SIG-M5 treated with dmso at 0.1 percent for 504 hours (cell line): ENCODE measurements at regions not wholly inside any gene's neighbourhood (a gene's known extent, or its start where the extent isn't known, plus 50 kb on each side); places are given as distances from the start of the nearest gene placed in this dataset.
A peak's percentile ranks its signal among the peaks of the same experiment; 100 is the strongest.

Experiments
- DNase-seq: peaks from one replicate; lab custom pipeline; 2025; ENCODE audit not compliant: unreplicated experiment; lab: John Stamatoyannopoulos, UW

DNA sequence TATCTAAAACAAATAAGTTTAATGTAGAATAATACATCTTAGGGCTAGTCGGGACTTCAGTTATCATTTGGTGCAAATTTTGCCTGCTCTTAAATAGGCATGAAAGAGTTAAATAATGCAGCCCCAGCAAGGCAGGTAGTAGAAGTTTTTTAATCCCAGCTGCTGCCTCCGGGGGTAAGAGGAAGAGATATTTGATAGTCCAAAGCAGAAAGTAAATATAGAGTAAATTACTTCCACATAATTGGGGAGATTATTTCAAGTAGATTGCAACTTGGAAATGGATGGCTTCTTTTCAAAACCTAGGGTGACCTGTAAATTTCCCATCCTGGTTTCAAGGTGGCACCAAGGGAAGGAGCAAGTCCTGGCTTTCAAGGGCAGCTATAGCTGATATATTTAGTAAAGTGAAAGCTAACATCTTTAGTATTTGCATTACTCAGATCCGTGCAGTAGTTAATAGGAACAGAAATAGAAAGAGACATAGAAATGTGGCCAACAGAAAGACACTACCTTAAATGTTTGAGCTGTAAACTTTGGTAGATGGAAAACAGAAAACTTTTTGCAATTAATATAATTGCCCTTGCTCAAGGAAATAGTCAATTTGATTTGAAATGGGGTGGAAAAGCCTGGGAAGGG, 109.1 kb downstream of the LMO4 start:
- DNase-seq, result no peak

DNA sequence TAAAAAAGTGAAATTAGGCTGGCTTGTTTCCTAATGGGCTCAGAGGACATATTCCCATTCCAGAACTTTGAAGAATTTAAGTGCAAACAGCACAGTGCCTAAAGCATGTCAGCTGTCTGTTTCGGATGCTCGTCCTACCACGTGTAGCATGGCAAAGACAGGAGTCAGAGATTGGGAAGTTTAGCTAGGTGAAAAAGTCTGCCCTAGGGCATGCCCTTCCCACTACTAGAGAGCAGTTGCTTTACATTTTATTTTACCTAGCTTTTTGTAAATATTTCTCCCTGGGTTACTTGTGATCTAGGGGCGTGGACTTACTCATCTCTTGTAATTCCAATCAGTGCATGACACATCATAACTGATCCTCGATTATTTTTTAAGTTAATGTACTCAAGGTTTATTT, 111.1 kb downstream of the LMO4 start:
- no peak for DNase-seq

DNA sequence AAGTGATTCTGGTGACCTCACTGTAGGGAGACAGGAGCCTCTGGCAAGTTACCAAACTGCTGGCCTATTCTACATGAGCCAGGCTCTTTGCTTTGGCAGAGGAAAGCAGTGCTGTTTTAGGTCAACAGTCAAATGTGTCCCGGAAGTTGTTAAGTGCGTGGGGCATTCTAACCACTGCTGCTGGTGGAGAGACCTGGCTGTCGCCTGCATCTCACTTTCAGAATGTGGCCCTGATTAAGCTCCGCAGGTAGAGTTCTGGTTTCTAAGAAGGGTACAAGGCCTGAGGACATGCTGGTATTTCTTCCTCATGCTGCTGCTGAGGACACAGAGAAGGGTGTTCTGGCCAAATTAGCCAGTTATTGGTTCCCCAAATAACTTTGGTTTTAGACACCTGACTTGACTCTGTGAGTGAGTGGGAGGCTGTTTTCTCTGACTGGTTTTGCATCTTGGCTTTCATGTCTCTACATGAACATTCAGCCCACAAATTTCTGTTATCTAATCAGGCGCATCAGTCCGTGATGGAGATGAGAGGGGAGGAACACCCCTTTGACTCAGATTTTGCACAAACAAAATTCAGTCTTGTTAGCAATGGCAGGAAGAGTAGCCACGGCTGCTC, 120.8 kb downstream of the LMO4 start:
- DNase-seq, result no peak

DNA sequence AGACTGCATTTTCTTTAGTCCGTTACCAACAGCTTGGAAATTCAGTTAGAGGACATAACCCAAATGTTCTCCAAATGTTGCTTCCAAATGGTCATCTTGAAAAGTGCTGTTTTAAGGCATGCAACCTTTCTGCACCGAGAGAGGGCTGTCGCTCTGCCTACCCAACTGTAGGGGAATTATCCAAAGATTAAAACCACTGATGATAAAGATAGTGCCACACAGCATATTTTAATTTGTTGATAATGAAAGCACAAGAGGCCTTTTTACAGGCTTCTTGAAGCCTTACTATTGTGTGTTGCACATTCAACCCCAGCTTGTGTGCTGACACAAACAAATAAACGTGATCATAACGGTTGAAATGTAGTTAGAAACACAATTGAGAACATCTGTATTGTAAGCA, 121.5 kb downstream of the LMO4 start:
- DNase-seq, result no peak

DNA sequence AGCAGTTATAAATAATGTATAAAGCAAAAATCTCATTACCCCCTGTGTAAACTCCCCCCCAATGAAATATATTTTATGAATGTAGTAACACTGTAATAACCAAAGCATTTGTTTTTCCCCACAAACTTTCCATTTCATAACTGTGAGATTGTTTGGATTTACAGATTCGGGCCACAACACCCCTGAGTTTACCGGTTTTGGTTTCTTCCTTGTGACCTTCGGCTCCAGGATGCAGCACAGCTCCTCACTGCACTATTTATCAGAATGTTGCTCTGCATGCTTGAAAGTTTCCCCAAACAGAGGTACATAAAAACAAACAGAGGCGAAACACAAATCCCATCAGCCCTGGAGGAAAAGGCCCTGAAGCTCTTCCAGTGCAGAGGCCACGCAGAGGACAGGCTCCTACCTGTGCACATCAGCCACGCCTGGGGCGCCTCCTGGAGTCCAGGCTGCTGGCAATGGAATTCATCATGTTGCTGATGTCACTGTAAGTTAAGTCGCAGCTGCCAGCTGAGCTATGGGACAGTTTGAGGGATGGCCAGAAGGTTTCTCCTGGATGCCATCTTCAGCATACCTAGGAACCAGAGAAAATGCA, 122.0 kb downstream of the LMO4 start:
- DNase-seq, result peak; percentile 12

DNA sequence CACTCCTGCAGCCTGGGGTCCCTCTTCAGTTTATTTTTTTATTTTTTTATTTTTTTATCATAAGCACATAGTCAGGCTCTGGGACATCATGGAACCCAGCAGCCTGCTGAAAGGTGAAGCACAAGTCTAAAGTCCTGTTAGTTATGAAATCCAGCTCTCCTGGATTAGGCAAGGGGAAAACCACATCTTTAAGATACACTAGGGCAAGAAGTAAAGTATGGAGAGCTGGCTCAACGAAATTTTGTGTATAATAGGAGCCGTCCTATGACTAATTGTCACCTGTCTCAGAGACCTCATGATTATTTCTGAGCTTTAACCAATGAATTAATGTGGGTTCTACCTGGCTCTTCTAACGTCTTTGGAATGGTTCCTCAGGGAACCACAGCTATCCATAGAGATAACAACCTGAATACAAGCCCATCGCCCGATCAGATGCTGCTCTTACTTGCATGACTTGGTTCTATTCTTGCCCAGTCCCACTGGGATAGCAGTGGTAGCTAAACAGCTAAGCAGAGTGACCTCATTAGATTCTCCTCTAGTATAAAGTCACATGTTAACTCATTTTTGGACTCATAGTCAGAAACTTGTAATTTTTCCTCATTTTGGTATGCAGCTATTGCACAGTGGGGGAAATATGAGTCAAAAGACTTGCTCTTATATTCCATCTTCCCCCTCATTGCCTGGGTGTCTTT, 122.7 kb downstream of the LMO4 start:
- DNase-seq, result no peak

DNA sequence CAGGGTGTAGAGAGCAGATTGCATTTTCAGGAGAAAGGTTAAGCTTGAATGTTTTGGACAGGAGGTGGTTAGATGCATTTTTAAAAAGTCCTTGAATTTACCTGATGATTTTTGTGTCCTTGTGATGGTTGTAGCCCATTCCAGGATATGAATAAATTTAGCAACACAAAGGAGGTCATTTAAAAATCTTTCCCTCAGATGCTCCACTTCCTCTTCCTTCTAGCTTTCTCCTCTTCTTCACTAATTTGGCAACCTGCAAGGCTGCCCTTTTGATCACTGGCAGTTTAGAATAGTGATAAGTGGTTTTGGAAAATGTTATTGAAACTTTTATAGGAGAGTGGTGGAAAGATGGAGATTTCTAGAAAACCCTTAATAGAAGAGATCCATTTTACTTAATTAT, 124.0 kb downstream of the LMO4 start:
- DNase-seq, result no peak

DNA sequence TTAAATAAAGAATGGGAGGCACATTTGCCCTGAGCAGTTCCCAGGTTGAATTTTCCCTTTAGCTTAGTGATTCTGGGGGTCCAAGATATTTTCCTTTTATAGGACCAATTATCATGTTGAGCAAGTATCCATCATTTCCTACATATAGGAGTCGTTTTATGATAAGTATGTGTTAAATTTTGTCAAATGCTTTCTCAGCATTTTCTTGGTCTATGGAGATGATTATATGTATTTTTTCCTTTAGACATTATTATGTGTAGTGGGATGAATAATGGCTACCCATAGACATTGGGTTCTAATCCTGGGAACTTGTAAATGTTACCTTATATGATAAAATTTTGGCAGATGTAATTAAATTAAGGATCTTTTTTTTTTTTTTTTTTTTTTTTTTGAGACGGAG, 128.7 kb downstream of the LMO4 start:
- no peak for DNase-seq

DNA sequence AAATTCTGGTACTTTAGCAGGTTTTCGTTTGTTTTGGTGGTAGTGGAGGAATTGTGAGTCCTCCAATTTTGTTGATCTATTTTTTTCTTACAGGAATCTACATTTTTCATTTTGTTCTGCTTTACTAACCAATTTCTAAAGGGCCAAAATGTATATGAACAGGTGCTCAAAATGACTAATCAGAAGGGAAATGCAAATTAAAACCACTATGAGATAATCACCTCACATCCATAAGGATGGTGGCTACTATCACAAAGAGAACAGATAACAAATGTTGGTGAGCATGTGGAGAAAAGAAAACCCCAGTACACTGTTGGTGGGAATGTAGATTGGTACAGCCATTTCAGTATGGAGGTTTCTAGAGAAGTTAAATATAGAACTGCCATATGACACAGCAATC, 134.2 kb downstream of the LMO4 start:
- DNase-seq, result no peak

DNA sequence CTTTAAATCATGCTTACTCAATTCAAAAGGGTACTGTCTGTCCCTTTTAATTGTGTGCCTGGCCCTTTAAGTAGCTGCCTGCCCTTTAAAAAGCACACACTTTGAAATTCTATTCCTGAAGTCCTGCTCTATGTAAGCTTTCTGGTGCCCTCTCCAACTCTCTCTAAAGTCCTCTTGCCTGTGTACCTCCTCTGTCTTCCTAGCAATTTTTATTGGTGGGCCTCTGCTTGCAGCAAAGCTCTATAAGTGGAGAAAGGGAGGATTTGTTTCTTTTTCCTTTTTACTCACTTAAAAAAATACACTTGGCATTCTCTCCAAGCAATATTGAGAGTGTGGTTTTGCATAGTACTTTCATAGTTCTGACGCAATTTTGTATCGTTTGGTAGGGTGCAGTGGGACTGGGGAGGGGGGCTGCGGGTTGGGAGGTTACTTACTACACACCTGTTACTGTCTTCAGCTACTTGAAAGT, 135.4 kb downstream of the LMO4 start:
- DNase-seq, result no peak

DNA sequence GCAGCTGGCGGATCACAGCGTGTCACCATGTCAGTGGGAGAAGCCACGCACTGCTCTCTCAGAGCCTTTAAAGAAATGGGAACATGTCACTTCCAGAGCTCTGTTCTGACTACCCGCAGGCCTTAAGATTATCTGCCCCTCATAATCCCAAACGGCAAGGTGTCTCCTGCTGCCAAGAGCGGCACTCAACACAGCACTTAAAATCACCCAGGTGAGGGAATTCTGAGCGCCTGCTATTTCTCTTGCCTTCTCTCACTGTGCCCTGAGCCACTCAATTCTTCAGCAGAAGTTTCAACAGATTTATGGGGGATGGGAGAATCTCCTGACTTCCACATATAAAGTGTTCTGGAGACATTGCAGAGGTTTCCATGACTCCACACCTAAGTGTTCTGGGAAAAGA, 137.9 kb downstream of the LMO4 start:
- DNase-seq, result no peak

DNA sequence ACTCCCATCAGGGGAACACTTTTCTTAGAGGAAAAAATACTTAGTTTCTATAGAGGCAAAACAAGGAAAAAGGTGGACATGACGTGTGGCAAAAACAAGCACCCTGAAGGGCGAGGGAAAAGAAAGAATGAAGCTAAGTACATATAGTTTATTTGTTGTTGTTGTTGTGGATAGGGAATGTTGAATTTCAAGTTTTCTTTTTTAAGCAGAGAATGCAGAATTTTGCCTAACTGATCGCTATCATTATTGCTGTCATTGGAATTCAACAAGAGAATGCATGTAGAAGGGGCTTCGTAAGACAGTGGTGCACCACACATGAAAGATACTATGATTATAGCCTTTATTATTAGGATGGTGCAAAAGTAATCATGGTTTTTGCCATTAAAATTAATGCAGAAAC, 144.0 kb downstream of the LMO4 start:
- no peak for DNase-seq

DNA sequence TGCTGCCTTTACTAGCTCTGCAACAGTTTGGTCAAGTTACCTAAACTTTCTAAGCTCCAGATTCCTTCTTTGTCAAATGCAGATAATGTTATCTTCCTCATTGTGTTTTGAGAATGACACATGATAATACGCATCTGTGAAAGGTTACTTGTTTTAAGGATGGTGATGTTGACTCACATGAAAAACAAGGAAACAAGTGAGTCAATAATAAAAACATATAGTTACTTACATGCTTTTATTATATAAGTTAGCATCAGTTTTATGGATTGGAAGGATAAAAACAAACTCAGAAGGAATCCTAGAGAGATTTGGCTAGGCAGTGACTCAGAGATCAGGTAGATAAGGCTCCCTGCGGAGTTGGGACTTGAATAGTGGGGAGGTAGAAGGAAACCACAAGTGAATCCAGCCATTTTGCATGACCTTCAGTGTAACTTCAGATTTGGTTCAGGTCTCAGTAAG, 144.6 kb downstream of the LMO4 start:
- no peak for DNase-seq

DNA sequence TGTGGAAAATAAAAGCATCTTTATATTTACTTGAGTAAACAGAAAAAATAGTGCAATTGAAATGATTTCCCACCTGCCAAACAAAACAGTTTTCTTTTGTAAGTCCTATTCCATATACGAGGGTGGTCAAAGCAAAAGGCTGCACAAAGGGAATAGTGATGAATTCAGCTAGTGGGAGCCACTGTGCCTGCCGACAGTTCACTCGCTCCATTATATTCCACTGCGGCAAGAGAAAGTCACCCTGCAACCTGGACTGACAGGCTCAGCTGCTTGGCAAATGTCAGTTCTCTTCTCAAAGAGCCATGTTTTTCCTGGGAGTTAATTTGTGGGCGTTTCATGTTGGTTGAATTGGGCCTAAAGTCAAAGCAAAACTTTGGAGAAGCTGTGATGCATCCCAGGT, 145.4 kb downstream of the LMO4 start:
- DNase-seq, result no peak

DNA sequence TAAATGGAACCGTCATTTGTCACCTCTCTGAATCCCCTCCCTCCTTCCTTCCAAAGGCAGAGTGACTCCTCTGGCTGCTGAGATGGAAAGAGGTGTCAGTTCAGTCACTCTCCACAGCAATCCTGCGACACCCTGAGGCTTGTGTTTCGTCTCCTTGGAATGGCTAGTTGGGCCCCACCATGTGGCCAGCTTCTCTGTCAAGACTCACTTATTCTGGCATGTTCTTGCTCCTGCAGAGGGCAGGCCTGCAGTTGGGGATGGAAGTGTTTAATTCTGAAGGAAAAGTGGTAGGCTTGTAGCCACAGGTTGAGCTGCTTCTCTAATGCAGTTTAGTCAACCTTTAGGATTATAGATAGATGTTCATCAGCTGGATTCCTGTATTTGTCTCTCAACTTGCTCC, 149.6 kb downstream of the LMO4 start:
- no peak for DNase-seq

DNA sequence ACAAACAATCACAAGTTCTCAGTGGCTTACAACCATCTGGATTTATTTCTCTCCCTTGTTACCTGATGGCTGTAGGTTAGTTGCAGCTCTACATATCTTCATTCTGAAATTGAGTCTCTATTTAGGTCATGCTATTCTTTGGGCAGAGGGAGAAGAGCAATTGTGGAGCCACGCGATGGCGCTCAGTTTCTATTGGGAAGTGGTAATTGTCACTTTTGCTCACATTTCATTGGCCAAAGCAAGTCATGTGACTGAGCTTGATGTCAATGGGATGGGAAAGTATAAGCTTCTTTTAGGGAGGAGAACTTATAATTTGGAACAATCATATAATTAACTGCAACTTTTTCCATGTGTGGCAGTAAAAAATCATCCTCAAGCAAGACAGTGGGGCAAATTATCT, 166.5 kb downstream of the LMO4 start:
- no peak for DNase-seq

DNA sequence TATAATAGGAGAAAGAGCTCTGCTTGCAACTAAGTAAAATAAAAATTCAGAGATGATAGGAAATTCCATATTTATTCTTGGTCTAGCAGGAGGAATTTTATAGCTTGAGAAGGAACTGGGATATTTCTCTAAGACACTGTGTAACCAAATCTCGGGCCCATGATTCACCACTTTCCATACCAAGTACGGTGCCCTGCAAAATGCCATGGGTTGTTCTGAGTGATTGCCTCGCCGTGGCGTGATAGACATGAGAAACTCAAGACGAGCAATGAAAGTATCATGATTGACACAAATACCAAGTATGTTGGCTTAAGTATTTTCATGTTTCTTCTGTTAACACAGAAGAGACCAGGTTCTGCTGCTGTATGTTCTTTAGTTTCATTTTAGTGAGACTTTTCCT, 167.2 kb downstream of the LMO4 start:
- no peak for DNase-seq

DNA sequence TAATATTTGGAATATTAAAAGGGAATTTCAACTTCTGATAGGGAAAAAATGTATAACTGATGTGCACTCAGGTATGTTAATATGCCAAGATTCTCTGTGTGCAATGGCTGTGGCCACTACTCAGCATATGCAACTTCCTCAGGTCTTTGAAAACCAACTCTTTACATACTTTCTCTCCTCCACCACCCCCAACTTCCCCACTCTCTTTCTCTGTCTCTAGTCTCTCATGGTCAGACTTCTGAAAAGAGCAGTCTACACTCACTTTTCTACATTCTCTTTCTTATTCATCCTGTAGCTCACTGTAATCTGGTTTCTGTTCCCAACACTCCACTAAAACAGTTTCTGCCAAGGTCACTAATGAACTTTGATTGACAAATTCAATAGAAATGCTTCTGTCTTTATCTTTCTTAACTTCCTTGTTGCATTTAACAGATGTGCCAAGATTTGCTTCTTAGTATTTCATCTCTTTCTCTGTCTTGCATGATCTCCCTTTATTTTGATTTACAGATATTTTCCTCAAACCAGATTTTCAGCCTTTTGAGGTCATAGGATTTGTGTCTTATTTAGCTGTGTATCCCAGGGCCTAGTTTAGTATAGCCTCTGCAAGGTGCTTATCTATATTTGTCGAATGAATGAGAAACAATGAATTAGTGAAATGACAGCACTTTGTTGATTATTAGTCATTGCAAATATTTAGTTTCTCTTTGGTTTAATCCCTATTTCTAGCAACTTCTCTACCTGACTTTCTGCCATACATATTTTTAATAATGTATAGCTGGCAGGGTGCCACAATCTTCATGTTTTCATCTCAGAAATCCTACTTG, 168.9 kb downstream of the LMO4 start:
- DNase-seq, result no peak

DNA sequence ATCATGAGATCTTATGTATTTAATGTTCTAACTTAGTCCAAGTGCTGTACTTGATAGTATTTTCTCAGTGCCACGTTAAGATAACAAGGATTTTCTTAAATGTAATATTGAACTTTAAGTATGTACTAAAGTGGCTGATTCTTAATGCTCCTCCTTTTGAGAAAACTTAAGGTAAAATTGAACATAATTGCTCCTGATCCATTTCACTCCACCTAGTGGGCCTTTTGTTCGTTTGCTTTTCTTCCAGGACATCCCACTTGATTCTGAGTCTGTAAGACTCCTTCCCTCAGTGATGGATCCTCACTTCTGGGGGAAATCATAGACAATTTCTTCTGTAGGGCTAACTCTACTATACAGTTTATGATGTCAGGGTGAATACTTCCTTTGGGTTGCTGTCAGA, 173.1 kb downstream of the LMO4 start:
- no peak for DNase-seq

DNA sequence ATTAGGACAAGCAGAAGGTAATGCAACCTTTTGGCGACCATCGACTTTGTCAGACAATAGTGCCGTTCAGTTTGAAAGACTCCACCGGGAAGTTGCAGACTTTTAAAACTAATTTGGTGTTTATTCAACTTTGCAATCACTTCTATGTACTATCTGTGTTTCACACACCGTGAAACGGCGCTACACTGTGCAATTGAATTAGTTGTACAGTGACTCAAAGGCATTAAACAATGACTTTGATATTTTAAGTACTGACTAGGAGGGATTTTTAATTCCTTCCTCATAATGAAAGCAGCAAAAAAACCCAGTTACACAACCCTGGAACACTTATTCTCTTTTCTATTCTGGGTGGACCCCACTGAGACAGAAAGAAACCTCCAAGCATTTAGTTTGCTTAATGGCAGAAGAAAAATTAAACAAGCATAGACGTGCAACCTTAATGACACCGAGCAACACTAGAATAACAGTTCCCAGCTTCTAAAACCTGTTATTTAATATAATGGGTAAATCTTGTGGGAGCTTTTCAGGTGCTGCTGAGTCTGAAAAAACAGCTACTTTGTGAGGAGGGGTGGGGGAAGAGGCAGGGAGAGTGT, 176.8 kb downstream of the LMO4 start:
- no peak for DNase-seq

DNA sequence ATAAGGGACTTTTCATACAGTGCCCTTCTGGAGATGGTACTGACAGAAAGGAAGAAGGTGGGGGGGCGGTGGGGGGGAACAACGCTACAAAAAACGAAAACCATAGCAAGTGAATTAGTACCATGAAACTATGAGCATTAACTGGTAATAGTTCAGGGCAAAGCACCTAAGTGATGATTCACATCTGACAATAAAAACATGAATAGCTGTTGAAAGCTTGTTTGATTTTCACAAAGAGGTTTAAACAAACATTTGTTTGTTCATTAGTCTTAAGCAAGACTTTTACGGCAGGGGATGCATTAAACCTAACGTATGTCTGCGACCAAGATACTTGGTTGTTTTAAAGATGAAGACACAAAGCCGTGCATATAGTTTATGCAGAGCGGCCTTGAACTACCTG, 177.5 kb downstream of the LMO4 start:
- no peak for DNase-seq
